H1 (cell line): ENCODE measurements at regions not wholly inside any gene's neighbourhood (a gene's known extent, or its start where the extent isn't known, plus 50 kb on each side); places are given as distances from the start of the nearest gene placed in this dataset.

Experiments
- ATF3 ChIP-seq: IDR thresholded peaks from 2 replicates; pipeline ENCODE4 v1.6.1; 2011; ENCODE audit warnings: low read depth, mild to moderate bottlenecking, low read length; ENCODE audit not compliant: insufficient read depth
- CEBPB ChIP-seq: IDR thresholded peaks from 2 replicates; pipeline ENCODE4 v1.6.1; 2012; ENCODE audit warnings: low read depth, low read length
- FOSL1 ChIP-seq: IDR thresholded peaks from 2 replicates; pipeline ENCODE4 v1.6.1; 2011; ENCODE audit warnings: mild to moderate bottlenecking, low read depth, low read length, moderate library complexity; ENCODE audit not compliant: insufficient read depth
- HDAC2 ChIP-seq, 2 experiments: fragments of 300-600 bp in 1 of 2; sonication (generic) in 1 of 2; IDR thresholded peaks; 2 replicates each; pipeline ENCODE4 v1.6.1; 2011 to 2012; ENCODE audit warnings: low read depth in 2 of 2, low read length in 2 of 2, mild to moderate bottlenecking in 2 of 2, moderate library complexity in 2 of 2, borderline replicate concordance in 1 of 2, inconsistent platforms in 1 of 2
- POLR2A ChIP-seq, 2 experiments: IDR thresholded peaks; 1 replicate in 1 of 2; 2 replicates in 1 of 2; pipeline ENCODE4 v1.6.1; 2011; ENCODE audit warnings: low read depth in 2 of 2, low read length in 2 of 2, mild to moderate bottlenecking in 2 of 2; ENCODE audit errors: control extremely low read depth in 1 of 2
- RAD21 ChIP-seq, 2 experiments: IDR thresholded peaks in 1 of 2; conservative IDR thresholded peaks in 1 of 2; 2 replicates each; pipeline ENCODE4 v1.6.1; 2011; ENCODE audit warnings: low read depth in 2 of 2, low read length in 2 of 2, improper control_type of control experiment in 1 of 2, inconsistent platforms in 1 of 2, mild to moderate bottlenecking in 1 of 2, moderate library complexity in 1 of 2
- SIN3A ChIP-seq, 2 experiments: IDR thresholded peaks in 1 of 2; conservative IDR thresholded peaks in 1 of 2; 2 replicates each; pipeline ENCODE4 v1.6.1; 2011 to 2012; ENCODE audit warnings: low read length in 2 of 2, improper control_type of control experiment in 1 of 2, low read depth in 1 of 2, mild to moderate bottlenecking in 1 of 2
- TF ChIP-seq, protein P1 (sequence below), 3 experiments: IDR thresholded peaks; 1 replicate in 2 of 3; 2 replicates in 1 of 3; pipeline versions ENCODE4 v1.5.1 to v1.6.1; 2011; ENCODE audit warnings: low read length in 3 of 3, mild to moderate bottlenecking in 3 of 3, inconsistent platforms in 2 of 3, low read depth in 1 of 3, moderate library complexity in 1 of 3; ENCODE audit not compliant: insufficient read depth in 1 of 3; ENCODE audit errors: control extremely low read depth in 1 of 3
- TF ChIP-seq, protein P2 (sequence below): IDR thresholded peaks from 2 replicates; pipeline ENCODE4 v1.6.1; 2012; ENCODE audit warnings: inconsistent platforms

GRCh38 chr2:118255771-118256372 lies 167.6 kb downstream of the INSIG2 start:
- TF ChIP-seq SIN3A (conservative IDR thresholded peaks at IDR 0.05 in 1 of 2, IDR thresholded peaks at IDR 0.05 in 1 of 2; ENCODE audit: low read depth in 1 of 2, low read length in 2 of 2) (no peak), RAD21 (IDR thresholded peaks at IDR 0.05 in 1 of 2, conservative IDR thresholded peaks at IDR 0.05 in 1 of 2; ENCODE audit: low read depth in 2 of 2, low read length in 2 of 2) (no peak), HDAC2 (IDR thresholded peaks at IDR 0.05; ENCODE audit: borderline replicate concordance in 1 of 2, low read depth in 2 of 2, low read length in 2 of 2) (no peak), CEBPB (no peak), FOSL1 (no peak), ATF3 (no peak), POLR2A (IDR thresholded peaks at IDR 0.05; ENCODE audit: control extremely low read depth in 1 of 2, low read depth in 2 of 2, low read length in 2 of 2) (no peak)
- TF ChIP-seq, protein P1, sequence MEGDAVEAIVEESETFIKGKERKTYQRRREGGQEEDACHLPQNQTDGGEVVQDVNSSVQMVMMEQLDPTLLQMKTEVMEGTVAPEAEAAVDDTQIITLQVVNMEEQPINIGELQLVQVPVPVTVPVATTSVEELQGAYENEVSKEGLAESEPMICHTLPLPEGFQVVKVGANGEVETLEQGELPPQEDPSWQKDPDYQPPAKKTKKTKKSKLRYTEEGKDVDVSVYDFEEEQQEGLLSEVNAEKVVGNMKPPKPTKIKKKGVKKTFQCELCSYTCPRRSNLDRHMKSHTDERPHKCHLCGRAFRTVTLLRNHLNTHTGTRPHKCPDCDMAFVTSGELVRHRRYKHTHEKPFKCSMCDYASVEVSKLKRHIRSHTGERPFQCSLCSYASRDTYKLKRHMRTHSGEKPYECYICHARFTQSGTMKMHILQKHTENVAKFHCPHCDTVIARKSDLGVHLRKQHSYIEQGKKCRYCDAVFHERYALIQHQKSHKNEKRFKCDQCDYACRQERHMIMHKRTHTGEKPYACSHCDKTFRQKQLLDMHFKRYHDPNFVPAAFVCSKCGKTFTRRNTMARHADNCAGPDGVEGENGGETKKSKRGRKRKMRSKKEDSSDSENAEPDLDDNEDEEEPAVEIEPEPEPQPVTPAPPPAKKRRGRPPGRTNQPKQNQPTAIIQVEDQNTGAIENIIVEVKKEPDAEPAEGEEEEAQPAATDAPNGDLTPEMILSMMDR (IDR thresholded peaks at IDR 0.05; ENCODE audit: control extremely low read depth in 1 of 3, insufficient read depth in 1 of 3, low read depth in 1 of 3, low read length in 3 of 3): no peak
- TF ChIP-seq, protein P2, sequence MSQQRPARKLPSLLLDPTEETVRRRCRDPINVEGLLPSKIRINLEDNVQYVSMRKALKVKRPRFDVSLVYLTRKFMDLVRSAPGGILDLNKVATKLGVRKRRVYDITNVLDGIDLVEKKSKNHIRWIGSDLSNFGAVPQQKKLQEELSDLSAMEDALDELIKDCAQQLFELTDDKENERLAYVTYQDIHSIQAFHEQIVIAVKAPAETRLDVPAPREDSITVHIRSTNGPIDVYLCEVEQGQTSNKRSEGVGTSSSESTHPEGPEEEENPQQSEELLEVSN: no peak
